Vagina (tissue), 2 donors: ENCODE measurements at regions not wholly inside any gene's neighbourhood (a gene's known extent, or its start where the extent isn't known, plus 50 kb on each side); places are given as distances from the start of the nearest gene placed in this dataset.

Source experiments
- POLR2A ChIP-seq, 2 donors: fragments of 450-650 bp; IDR thresholded peaks; one replicate each; pipeline ENCODE4 v1.6.1; 2017; ENCODE audit warnings: antibody characterized with exemption in 2 of 2, mild to moderate bottlenecking in 2 of 2, moderate library complexity in 2 of 2
- POLR2AphosphoS5 ChIP-seq, 2 donors: sonication (generic); formaldehyde crosslinking; IDR thresholded peaks; one replicate each; pipeline ENCODE4 v1.9.0; 2017; ENCODE audit warnings: antibody characterized with exemption in 2 of 2, mild to moderate bottlenecking in 2 of 2, low read depth in 1 of 2; ENCODE audit not compliant: insufficient read depth in 1 of 2
- TF ChIP-seq, protein P1 (sequence below), 3 experiments: fragments of 450-650 bp in 2 of 3; fragments of 200-600 bp in 1 of 3; sonication (generic) in 1 of 3; IDR thresholded peaks; one replicate each; pipeline ENCODE4 v1.5.1; 2017 to 2019; ENCODE audit warnings: antibody characterized with exemption in 3 of 3, mild to moderate bottlenecking in 2 of 3, moderate library complexity in 2 of 3

DNA sequence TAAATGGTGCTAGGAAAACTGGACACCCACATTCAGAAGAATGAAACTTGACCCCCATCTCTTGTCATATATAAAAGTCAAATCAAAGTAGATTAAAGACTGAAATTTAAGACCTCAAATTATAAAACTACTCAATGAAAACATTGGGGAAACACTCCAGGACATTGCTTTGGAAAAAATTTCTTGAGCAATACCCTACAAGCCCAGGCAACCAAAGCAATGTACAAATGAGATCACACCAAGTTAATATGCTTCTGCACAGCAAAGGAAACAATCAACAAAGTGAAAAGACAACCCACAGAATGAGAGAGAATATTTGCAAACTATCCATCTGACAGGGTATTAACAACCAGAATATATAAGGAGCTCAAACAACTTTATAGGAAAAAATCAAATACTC is 407.9 kb upstream of the BTBD3 start:
- TF ChIP-seq, protein P1, sequence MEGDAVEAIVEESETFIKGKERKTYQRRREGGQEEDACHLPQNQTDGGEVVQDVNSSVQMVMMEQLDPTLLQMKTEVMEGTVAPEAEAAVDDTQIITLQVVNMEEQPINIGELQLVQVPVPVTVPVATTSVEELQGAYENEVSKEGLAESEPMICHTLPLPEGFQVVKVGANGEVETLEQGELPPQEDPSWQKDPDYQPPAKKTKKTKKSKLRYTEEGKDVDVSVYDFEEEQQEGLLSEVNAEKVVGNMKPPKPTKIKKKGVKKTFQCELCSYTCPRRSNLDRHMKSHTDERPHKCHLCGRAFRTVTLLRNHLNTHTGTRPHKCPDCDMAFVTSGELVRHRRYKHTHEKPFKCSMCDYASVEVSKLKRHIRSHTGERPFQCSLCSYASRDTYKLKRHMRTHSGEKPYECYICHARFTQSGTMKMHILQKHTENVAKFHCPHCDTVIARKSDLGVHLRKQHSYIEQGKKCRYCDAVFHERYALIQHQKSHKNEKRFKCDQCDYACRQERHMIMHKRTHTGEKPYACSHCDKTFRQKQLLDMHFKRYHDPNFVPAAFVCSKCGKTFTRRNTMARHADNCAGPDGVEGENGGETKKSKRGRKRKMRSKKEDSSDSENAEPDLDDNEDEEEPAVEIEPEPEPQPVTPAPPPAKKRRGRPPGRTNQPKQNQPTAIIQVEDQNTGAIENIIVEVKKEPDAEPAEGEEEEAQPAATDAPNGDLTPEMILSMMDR (IDR thresholded peaks at IDR 0.05) = no peak
- TF ChIP-seq POLR2AphosphoS5 (IDR thresholded peaks at IDR 0.05; ENCODE audit: insufficient read depth in 1 of 2, low read depth in 1 of 2) (no peak), POLR2A (IDR thresholded peaks at IDR 0.05) (no peak)
